Uterus (tissue), 3 donors: ENCODE measurements at regions not wholly inside any gene's neighbourhood (a gene's known extent, or its start where the extent isn't known, plus 50 kb on each side); places are given as distances from the start of the nearest gene placed in this dataset.

Experiments
- DNase-seq, 2 donors: peaks; one replicate each; pipeline ENCODE4 v3.0.0-alpha.2; 2019 to 2020
- H3K27ac ChIP-seq, 2 donors: fragments of 200-600 bp; sonication (generic); 1 replicate in 1 of 2; 2 replicates in 1 of 2; pipeline ENCODE4 v1.5.1; 2016 to 2018
- H3K27me3 ChIP-seq, 2 donors: fragments of 200-600 bp; sonication (generic); one replicate each; pipeline ENCODE4 v1.5.1; 2018 to 2019; ENCODE audit warnings: control low read depth in 1 of 2
- H3K36me3 ChIP-seq, 2 donors: fragments of 200-600 bp; sonication (generic); one replicate each; pipeline ENCODE4 v1.5.1; 2019; ENCODE audit warnings: control low read depth in 1 of 2
- H3K4me1 ChIP-seq, 2 donors: fragments of 200-600 bp; sonication (generic); one replicate each; pipeline ENCODE4 v1.5.1; 2018 to 2019; ENCODE audit warnings: control low read depth in 1 of 2
- H3K4me3 ChIP-seq, 2 donors: fragments of 200-600 bp; sonication (generic); 1 replicate in 1 of 2; 2 replicates in 1 of 2; pipeline ENCODE4 v1.5.1; 2018 to 2019; ENCODE audit warnings: mild to moderate bottlenecking in 1 of 2
- H3K9me3 ChIP-seq, 2 donors: fragments of 200-600 bp; sonication (generic); one replicate each; pipeline ENCODE4 v1.5.1; 2019; ENCODE audit warnings: control low read depth in 1 of 2
- POLR2A ChIP-seq, 2 donors: fragments of 450-650 bp; IDR thresholded peaks; one replicate each; pipeline ENCODE4 v1.6.1; 2016; ENCODE audit warnings: antibody characterized with exemption in 2 of 2, mild to moderate bottlenecking in 1 of 2, moderate library complexity in 1 of 2
- intact Hi-C: fragments of 100-400 bp; cut with DNase I; formaldehyde crosslinking; loops from one replicate; pipeline ENCODE4 v1.15.1; 2023; ENCODE audit warnings: low total_unique reads
- TF ChIP-seq, protein P1 (sequence below), 4 experiments: fragments of 200-600 bp in 2 of 4; fragments of 450-650 bp in 2 of 4; sonication (generic) in 2 of 4; IDR thresholded peaks; one replicate each; pipeline ENCODE4 v1.5.1; 2016 to 2019; ENCODE audit warnings: antibody characterized with exemption in 4 of 4, mild to moderate bottlenecking in 2 of 4, moderate library complexity in 1 of 4
- donor health status: DM: yes; HTN: yes; CAD: no.

DNA sequence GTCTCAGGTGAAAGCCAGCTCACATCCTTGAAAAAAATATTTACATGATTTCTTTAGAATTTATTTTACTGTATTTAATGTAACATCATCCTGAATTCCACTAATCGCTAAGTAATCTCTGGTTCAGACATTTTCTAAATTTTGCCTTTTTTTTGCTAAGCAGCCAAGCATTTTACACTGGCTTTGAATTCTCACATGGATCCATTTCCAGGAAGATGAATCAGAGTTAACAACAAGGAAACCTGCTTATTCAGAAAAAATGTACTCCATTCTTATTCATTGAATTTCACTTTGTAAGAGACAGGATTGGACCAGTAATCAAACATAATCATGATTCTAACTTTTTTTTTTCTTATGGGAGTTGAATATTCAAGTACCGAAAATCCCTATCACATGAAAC, 1785.1 kb upstream of the FLRT2 start:
- H3K4me1 ChIP-seq = no peaks in the 10 kb centered on the region
- no peak overlapping the region for H3K27ac ChIP-seq
- no peak overlapping the region for H3K4me3 ChIP-seq
- H3K27me3 ChIP-seq = no peaks in the 10 kb centered on the region
- no peak for DNase-seq
- TF ChIP-seq, protein P1, sequence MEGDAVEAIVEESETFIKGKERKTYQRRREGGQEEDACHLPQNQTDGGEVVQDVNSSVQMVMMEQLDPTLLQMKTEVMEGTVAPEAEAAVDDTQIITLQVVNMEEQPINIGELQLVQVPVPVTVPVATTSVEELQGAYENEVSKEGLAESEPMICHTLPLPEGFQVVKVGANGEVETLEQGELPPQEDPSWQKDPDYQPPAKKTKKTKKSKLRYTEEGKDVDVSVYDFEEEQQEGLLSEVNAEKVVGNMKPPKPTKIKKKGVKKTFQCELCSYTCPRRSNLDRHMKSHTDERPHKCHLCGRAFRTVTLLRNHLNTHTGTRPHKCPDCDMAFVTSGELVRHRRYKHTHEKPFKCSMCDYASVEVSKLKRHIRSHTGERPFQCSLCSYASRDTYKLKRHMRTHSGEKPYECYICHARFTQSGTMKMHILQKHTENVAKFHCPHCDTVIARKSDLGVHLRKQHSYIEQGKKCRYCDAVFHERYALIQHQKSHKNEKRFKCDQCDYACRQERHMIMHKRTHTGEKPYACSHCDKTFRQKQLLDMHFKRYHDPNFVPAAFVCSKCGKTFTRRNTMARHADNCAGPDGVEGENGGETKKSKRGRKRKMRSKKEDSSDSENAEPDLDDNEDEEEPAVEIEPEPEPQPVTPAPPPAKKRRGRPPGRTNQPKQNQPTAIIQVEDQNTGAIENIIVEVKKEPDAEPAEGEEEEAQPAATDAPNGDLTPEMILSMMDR (IDR thresholded peaks at IDR 0.05) = no peak
- no peak for TF ChIP-seq POLR2A (IDR thresholded peaks at IDR 0.05)
- intact Hi-C loops = no loop called here
- H3K9me3 ChIP-seq = no peaks in the 10 kb centered on the region
- H3K36me3 ChIP-seq = no peaks in the 10 kb centered on the region

DNA sequence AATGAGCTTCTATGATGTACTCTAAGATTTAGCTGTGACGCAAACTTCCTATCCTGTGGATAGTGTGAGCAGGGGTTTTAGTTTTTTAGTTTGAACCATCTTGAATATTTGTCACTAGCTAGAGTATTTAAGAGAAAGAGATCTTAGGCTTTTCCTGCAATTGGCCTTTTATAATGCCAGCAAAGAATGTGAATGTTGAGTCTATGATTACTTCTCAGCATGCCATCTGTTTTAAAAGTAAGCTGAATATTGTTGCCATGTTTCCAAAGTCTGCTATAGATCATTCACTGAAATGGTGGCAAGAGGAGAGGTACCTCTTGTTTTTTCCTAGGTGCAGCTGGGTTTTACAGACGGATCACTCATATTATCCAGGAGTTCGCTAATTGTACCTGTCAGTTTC, 1783.6 kb upstream of the FLRT2 start:
- no peaks in the 10 kb centered on the region for H3K9me3 ChIP-seq
- TF ChIP-seq, protein P1 (IDR thresholded peaks at IDR 0.05) = no peak
- TF ChIP-seq POLR2A (IDR thresholded peaks at IDR 0.05) = no peak
- no peak for DNase-seq
- no peaks in the 10 kb centered on the region for H3K36me3 ChIP-seq
- H3K27me3 ChIP-seq = no peaks in the 10 kb centered on the region
- intact Hi-C loops = no loop called here
- no peaks in the 10 kb centered on the region for H3K4me1 ChIP-seq
- H3K4me3 ChIP-seq = no peak overlapping the region
- no peak overlapping the region for H3K27ac ChIP-seq

DNA sequence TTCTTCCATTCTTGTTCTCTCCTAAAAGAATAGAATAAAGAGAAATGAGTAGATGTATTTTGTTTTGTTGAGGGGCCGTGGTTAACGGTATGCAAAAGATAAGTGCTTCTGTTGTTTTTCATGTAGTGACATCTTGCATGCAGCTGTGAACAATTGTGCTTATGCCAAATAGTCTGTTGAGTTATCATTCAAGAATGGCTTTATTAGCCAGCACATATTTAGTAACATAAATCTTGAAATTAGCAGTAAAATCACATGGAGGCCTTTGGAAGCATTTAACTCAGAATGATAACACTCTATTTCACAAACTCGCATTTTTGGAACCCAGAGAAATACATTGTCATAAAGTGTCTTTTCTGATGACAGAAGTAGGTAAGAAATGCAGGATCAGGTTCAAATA, 1772.0 kb upstream of the FLRT2 start:
- H3K4me1 ChIP-seq = no peaks in the 10 kb centered on the region
- H3K27ac ChIP-seq = no peak overlapping the region
- DNase-seq = no peak
- intact Hi-C loops = no loop called here
- no peak overlapping the region for H3K4me3 ChIP-seq
- no peaks in the 10 kb centered on the region for H3K27me3 ChIP-seq
- TF ChIP-seq, protein P1 (IDR thresholded peaks at IDR 0.05) = no peak
- no peak for TF ChIP-seq POLR2A (IDR thresholded peaks at IDR 0.05)
- H3K9me3 ChIP-seq = no peaks in the 10 kb centered on the region
- H3K36me3 ChIP-seq = no peaks in the 10 kb centered on the region

DNA sequence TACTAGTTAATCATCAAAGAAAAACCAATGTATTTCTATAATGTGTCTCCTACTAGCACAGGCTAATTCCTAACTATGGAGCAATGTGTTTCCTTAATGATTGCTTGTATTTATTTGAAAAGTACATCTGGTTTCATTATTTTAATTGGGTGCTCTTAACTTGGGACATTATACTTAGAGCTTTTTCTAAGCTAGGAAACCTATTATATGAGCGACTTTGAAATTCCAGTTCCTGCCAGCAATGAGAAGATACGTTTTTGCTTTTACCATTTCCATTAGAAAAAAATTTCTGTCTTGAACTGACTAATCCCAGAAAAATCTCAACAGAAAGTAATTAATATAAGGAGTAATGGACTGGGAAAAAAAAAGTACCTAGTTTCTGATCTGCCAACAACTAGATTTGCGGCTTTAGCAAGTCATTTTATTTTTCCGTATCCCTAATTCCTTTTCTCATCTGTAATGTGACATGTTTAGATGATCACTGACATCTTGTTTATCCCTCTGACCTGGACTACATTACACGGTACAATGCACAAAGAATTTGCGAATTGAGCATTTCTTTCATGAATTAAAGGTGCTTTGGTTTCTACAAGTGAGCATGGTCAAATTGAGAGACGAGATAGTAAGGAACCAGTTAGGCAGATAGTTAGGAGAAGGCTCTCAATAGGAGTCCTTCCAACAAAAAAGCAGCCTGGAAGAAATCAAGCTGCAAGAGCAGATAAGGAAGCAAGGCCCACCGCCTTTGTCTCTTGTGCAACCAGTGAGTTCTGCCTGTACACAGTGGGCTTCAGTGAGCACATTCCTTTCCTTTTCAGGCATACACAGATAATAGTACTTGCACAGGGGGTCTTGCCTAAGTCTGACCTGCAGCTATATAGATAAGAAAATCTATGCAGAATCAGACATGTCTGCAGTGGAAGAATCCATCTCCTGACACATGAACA, 1765.0 kb upstream of the FLRT2 start:
- DNase-seq = no peak
- TF ChIP-seq POLR2A (IDR thresholded peaks at IDR 0.05) = no peak
- TF ChIP-seq, protein P1 (IDR thresholded peaks at IDR 0.05) = no peak
- Histone ChIP-seq H3K4me3 (no peak overlapping the region), H3K9me3 (no peaks in the 10 kb centered on the region), H3K27me3 (no peaks in the 10 kb centered on the region), H3K36me3 (no peaks in the 10 kb centered on the region), H3K4me1 (no peaks in the 10 kb centered on the region), H3K27ac (no peak overlapping the region)
- intact Hi-C loops = no loop called here

DNA sequence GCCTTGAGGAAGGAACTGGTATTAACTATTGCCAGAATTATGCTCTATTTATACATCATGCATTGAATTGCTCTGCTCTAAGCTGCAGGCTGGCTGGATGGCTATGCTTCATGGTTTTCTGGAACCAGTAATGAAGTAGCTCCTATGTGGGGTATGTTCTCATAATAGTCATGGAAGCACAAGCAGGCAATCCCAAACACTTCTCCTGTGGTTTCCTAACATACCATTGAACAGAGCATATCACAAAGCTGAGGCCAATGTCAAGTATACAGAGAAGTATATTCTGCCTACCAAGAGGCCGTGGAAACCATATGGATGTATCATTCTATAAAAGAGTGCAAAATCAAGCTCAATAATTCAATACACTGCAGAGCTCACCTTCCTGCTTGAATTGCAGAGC, 1752.4 kb upstream of the FLRT2 start:
- no peak overlapping the region for H3K27ac ChIP-seq
- H3K36me3 ChIP-seq = no peaks in the 10 kb centered on the region
- H3K27me3 ChIP-seq = no peaks in the 10 kb centered on the region
- H3K4me3 ChIP-seq = no peak overlapping the region
- intact Hi-C loops = no loop called here
- H3K9me3 ChIP-seq = no peaks in the 10 kb centered on the region
- TF ChIP-seq POLR2A (IDR thresholded peaks at IDR 0.05) = no peak
- TF ChIP-seq, protein P1 (IDR thresholded peaks at IDR 0.05) = no peak
- DNase-seq = no peak
- no peaks in the 10 kb centered on the region for H3K4me1 ChIP-seq
